Gastroesophageal sphincter (tissue), 4 donors: ENCODE measurements at regions not wholly inside any gene's neighbourhood (a gene's known extent, or its start where the extent isn't known, plus 50 kb on each side); places are given as distances from the start of the nearest gene placed in this dataset.

Experiments used
- ATAC-seq: fragments of 150-250 bp; one replicate; pipeline ENCODE4 v1.9.1; 2016; ENCODE audit warnings: mild to moderate bottlenecking, moderate library complexity
- H3K27ac ChIP-seq, 4 donors: fragments of 200-600 bp; sonication (generic) in 3 of 4; 1 replicate in 3 of 4; 2 replicates in 1 of 4; pipeline ENCODE4 v1.5.1; 2016 to 2019
- H3K27me3 ChIP-seq: fragments of 200-600 bp; sonication (generic); one replicate; pipeline ENCODE4 v1.5.1; 2019
- H3K36me3 ChIP-seq, 2 donors: fragments of 200-600 bp; sonication (generic); one replicate each; pipeline ENCODE4 v1.5.1; 2019; ENCODE audit warnings: control low read depth in 1 of 2
- H3K4me1 ChIP-seq, 3 donors: fragments of 200-600 bp; sonication (generic); 1 replicate in 2 of 3; 2 replicates in 1 of 3; pipeline ENCODE4 v1.5.1; 2016 to 2019; ENCODE audit warnings: control low read depth in 2 of 3
- H3K4me3 ChIP-seq, 2 donors: fragments of 200-600 bp; sonication (generic); one replicate each; pipeline ENCODE4 v1.5.1; 2019; ENCODE audit warnings: mild to moderate bottlenecking in 1 of 2, moderate library complexity in 1 of 2
- H3K9me3 ChIP-seq, 3 donors: fragments of 200-600 bp; sonication (generic); one replicate each; pipeline ENCODE4 v1.5.1; 2017 to 2019; ENCODE audit warnings: control low read depth in 2 of 3
- EP300 ChIP-seq: sonication (generic); formaldehyde crosslinking; IDR thresholded peaks from one replicate; pipeline ENCODE4 v1.6.1; 2017; ENCODE audit warnings: antibody characterized with exemption, mild to moderate bottlenecking
- POLR2A ChIP-seq, 2 donors: fragments of 450-650 bp; IDR thresholded peaks; one replicate each; pipeline ENCODE4 v1.6.1; 2017; ENCODE audit warnings: antibody characterized with exemption in 2 of 2, mild to moderate bottlenecking in 2 of 2, moderate library complexity in 1 of 2
- POLR2AphosphoS5 ChIP-seq: sonication (generic); formaldehyde crosslinking; IDR thresholded peaks from one replicate; pipeline ENCODE4 v1.6.1; 2017; ENCODE audit warnings: antibody characterized with exemption
- WGBS, 2 donors: methylation state at CpG; one replicate each; pipeline ENCODE4 v1.1.5; 2018; ENCODE audit warnings: low coverage in 1 of 2; 5-methylcytosine and 5-hydroxymethylcytosine counted together
- TF ChIP-seq, protein P1 (sequence below), 4 experiments: fragments of 200-600 bp in 2 of 4; fragments of 450-650 bp in 2 of 4; sonication (generic) in 1 of 4; IDR thresholded peaks; one replicate each; pipeline ENCODE4 v1.5.1; 2017 to 2019; ENCODE audit warnings: antibody characterized with exemption in 4 of 4, mild to moderate bottlenecking in 2 of 4, moderate library complexity in 2 of 4

DNA sequence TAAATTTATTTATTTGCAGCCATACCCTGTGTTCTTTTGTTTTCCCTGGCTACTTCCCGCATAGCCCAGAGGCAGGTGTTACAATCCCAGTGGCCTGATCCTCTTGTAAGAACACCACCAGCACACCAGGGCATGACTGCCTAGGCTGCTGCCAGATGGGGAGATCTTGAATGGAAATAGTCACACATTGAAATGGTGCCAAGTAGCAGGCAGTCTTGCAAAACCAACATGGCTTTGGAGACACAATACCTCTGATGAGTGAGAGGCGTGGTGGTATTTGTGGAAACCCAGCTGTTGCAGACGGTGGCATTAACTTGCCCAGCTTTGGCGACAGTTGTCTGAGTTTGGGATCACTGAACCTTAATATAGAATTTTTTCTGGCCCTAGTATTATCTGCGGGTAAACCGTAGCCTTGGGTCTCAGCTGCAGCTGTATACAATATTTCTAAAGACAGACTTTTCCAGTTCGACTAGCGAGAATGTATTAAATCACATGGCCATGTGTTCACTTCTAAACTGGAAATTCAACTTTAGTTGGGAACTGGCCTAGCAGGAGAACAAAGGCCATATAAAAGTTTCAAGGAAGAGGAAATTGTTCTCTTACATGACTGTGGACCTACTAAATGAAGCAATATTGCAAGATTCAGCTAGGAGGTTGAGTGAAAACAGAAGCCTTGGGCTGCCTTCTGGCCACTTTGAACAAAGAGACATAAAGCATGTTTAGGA is 277.0 kb downstream of the SMARCA2 start:
- no peaks in the 10 kb centered on the region for H3K36me3 ChIP-seq
- WGBS, 2 donors = 90 to 95% methylated on average over 6 to 8 of the region's 8 CpGs
- H3K27ac ChIP-seq = no peak overlapping the region
- ATAC-seq = no peak
- H3K4me1 ChIP-seq = no peaks in the 10 kb centered on the region
- no peaks in the 10 kb centered on the region for H3K9me3 ChIP-seq
- TF ChIP-seq EP300 (no peak), POLR2A (IDR thresholded peaks at IDR 0.05) (no peak), POLR2AphosphoS5 (no peak)
- TF ChIP-seq, protein P1, sequence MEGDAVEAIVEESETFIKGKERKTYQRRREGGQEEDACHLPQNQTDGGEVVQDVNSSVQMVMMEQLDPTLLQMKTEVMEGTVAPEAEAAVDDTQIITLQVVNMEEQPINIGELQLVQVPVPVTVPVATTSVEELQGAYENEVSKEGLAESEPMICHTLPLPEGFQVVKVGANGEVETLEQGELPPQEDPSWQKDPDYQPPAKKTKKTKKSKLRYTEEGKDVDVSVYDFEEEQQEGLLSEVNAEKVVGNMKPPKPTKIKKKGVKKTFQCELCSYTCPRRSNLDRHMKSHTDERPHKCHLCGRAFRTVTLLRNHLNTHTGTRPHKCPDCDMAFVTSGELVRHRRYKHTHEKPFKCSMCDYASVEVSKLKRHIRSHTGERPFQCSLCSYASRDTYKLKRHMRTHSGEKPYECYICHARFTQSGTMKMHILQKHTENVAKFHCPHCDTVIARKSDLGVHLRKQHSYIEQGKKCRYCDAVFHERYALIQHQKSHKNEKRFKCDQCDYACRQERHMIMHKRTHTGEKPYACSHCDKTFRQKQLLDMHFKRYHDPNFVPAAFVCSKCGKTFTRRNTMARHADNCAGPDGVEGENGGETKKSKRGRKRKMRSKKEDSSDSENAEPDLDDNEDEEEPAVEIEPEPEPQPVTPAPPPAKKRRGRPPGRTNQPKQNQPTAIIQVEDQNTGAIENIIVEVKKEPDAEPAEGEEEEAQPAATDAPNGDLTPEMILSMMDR (IDR thresholded peaks at IDR 0.05) = no peak
- no peak overlapping the region for H3K4me3 ChIP-seq
- H3K27me3 ChIP-seq = no peaks in the 10 kb centered on the region

DNA sequence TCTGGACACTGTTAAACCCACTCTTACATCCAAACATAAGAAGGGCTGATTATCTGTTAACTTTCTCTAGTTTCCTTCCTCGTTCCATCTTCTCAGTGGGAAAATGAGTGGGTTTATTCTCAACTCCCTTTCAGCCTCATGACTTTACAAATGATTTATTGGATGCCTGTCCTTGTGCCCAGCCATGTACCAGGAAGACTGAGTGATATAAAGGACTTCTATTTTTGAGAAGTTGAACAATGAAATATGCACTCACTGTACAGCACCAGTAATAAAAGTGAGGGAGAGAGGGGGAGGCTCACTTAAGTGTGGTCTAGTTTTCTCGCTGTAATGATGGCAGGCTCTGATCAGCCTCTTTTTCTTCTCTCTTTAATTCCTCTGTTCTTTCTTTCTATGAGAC is 277.6 kb downstream of the SMARCA2 start:
- no peaks in the 10 kb centered on the region for H3K9me3 ChIP-seq
- TF ChIP-seq, protein P1 (IDR thresholded peaks at IDR 0.05) = no peak
- TF ChIP-seq POLR2AphosphoS5 = no peak
- no peak for TF ChIP-seq POLR2A (IDR thresholded peaks at IDR 0.05)
- no peak for TF ChIP-seq EP300
- H3K4me3 ChIP-seq = no peak overlapping the region
- H3K27me3 ChIP-seq = no peaks in the 10 kb centered on the region
- 48 to 88% methylated on average over 2 of the region's 2 CpGs for WGBS, 2 donors
- no peak overlapping the region for H3K27ac ChIP-seq
- H3K36me3 ChIP-seq = no peaks in the 10 kb centered on the region
- H3K4me1 ChIP-seq = no peaks in the 10 kb centered on the region
- no peak for ATAC-seq

DNA sequence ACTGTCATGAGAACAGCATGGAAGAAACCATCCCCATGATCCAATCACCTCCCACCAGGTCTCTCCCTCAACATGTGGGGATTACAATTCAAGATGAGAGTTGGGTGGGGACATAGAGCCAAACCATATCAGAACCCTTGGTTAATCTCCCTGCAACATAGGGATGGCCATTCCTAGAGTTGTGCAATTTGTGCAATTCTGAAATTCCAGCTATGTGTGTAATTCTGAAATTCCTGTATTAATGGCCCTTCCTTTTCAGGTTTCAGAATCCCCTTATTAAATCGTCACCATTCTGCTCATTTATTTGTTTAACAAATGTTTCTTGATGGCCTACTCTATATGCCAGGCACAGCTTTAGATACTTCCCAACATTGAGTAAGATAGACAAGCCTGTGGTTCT is 282.6 kb downstream of the SMARCA2 start:
- Histone ChIP-seq H3K27me3 (no peaks in the 10 kb centered on the region), H3K9me3 (no peaks in the 10 kb centered on the region), H3K4me3 (no peak overlapping the region), H3K27ac (no peak overlapping the region), H3K4me1 (no peaks in the 10 kb centered on the region), H3K36me3 (no peaks in the 10 kb centered on the region)
- TF ChIP-seq, protein P1 (IDR thresholded peaks at IDR 0.05) = no peak
- no peak for TF ChIP-seq POLR2AphosphoS5
- TF ChIP-seq EP300 = no peak
- no peak for TF ChIP-seq POLR2A (IDR thresholded peaks at IDR 0.05)
- ATAC-seq = no peak
- WGBS, 2 donors = 73 to 100% methylated on average over 1 of the region's 1 CpG

DNA sequence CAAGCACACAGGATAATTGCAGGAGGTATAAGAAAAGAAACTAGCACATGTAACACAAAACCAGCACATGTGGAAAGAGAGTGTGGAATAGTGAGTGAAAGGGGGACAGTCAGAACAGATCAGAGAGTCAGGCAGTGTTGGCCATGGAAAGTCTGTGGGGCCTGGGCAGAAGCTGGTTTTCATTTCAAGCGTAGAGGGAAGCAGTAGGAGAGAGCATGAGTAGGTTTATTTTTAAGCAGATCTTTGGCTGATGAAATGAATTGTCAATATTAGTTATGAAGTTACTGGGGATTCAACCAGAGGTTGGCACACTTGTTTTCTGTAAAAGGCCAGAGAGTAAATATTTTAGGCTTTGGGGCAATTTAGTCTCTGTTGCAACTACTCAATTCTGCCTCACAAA is 283.1 kb downstream of the SMARCA2 start:
- ATAC-seq = no peak
- WGBS, 2 donors = 54 to 100% methylated on average over 1 of the region's 1 CpG

DNA sequence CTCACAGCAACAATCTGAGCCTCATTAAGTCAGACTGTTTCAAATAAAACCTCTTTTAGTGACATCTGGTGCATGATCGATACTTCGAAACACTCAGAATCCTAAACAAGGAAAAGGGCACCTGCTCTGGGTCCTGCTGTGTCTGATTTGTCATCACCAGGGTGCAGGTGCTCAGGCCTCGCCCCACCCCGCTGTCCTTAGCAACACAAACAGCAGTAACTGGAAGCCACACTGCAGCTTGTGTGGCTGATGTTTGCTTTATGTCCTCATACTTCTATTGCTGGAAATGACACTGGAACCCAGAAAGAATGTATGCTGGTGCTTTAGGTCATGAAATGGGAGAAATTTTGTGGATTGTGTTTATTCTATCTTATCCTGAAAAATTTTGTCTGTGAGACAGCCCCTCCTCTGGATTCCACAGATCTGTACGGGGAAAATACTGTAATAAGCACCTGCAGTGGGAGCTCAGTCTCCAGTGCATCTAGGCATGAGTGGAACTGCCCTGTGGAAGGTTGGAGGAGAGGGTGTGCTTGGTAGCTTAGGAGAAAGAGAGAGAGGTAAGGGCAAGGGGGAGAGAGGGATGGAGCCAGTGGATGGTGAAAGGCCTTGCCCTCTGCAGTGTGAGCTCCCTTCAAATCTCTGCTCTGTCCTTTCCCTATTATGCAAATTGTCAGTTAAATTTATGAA is 284.2 kb downstream of the SMARCA2 start:
- no peaks in the 10 kb centered on the region for H3K27me3 ChIP-seq
- no peaks in the 10 kb centered on the region for H3K4me1 ChIP-seq
- no peaks in the 10 kb centered on the region for H3K36me3 ChIP-seq
- ATAC-seq = no peak
- no peak for TF ChIP-seq EP300
- TF ChIP-seq POLR2AphosphoS5 = no peak
- TF ChIP-seq POLR2A (IDR thresholded peaks at IDR 0.05) = no peak
- TF ChIP-seq, protein P1 (IDR thresholded peaks at IDR 0.05) = no peak
- 40 to 82% methylated on average over 1 to 3 of the region's 5 CpGs for WGBS, 2 donors
- no peaks in the 10 kb centered on the region for H3K9me3 ChIP-seq
- no peak overlapping the region for H3K4me3 ChIP-seq
- no peak overlapping the region for H3K27ac ChIP-seq

More for the DNA sequence above, 283.1 kb downstream of the SMARCA2 start:
- Histone ChIP-seq H3K9me3 (no peaks in the 10 kb centered on the region), H3K4me3 (no peak overlapping the region), H3K27me3 (no peaks in the 10 kb centered on the region), H3K36me3 (no peaks in the 10 kb centered on the region), H3K4me1 (no peaks in the 10 kb centered on the region), H3K27ac (no peak overlapping the region)
- no peak for TF ChIP-seq EP300
